Keratinocyte (primary cell): ENCODE measurements at regions not wholly inside any gene's neighbourhood (a gene's known extent, or its start where the extent isn't known, plus 50 kb on each side); places are given as distances from the start of the nearest gene placed in this dataset.

Experiments used
- DNase-seq: peaks from one replicate; pipeline ENCODE4 v3.0.0-alpha.2; 2011; ENCODE audit warnings: low read depth, missing footprints, low spot score
- FAIRE-seq: peaks from 2 replicates; lab custom pipeline; 2011; peaks lifted over from hg19 to GRCh38; lab: Jason Lieb, UNC
- H2AFZ ChIP-seq: 2 replicates; pipeline ENCODE4 v1.6.0; 2012; ENCODE audit warnings: low read length, control low read depth, inconsistent platforms; ENCODE audit not compliant: control insufficient read depth
- H3K27ac ChIP-seq: 2 replicates; pipeline ENCODE4 v1.5.1; 2011; ENCODE audit warnings: low read length; ENCODE audit not compliant: control insufficient read depth, insufficient read depth
- H3K27me3 ChIP-seq: 3 replicates; pipeline ENCODE4 v1.6.0; 2011; ENCODE audit warnings: low read length; ENCODE audit not compliant: control insufficient read depth, insufficient read depth; ENCODE audit errors: extremely low read depth
- H3K36me3 ChIP-seq, 2 experiments: 2 replicates in 1 of 2; 3 replicates in 1 of 2; pipeline ENCODE4 v1.5.1; 2011; ENCODE audit warnings: low read length in 2 of 2, mild to moderate bottlenecking in 1 of 2; ENCODE audit not compliant: control insufficient read depth in 2 of 2, insufficient read depth in 2 of 2; ENCODE audit errors: extremely low read depth in 1 of 2
- H3K4me1 ChIP-seq: 3 replicates; pipeline ENCODE4 v1.5.1; 2011; ENCODE audit warnings: low read length; ENCODE audit not compliant: control insufficient read depth, insufficient read depth; ENCODE audit errors: extremely low read depth
- H3K4me2 ChIP-seq: 3 replicates; pipeline ENCODE4 v1.6.0; 2011; ENCODE audit warnings: low read depth, low read length; ENCODE audit not compliant: control insufficient read depth, insufficient read depth; ENCODE audit errors: extremely low read depth
- H3K4me3 ChIP-seq, 3 experiments: fragments of 200-600 bp in 1 of 3; sonication (generic) in 1 of 3; 2 replicates in 2 of 3; 3 replicates in 1 of 3; pipeline ENCODE4 v1.5.1; 2011 to 2016; ENCODE audit warnings: low read length in 3 of 3, mild to moderate bottlenecking in 3 of 3, control low read depth in 2 of 3, inconsistent platforms in 1 of 3, low read depth in 1 of 3, mixed read lengths in 1 of 3, mixed run types in 1 of 3, moderate library complexity in 1 of 3; ENCODE audit not compliant: control insufficient read depth in 2 of 3, insufficient read depth in 2 of 3; ENCODE audit errors: extremely low read depth in 1 of 3
- H3K79me2 ChIP-seq: 2 replicates; pipeline ENCODE4 v1.6.0; 2012; ENCODE audit warnings: low read length; ENCODE audit not compliant: control insufficient read depth, insufficient read depth
- H3K9ac ChIP-seq: 3 replicates; pipeline ENCODE4 v1.6.0; 2011; ENCODE audit warnings: low read length; ENCODE audit not compliant: control insufficient read depth, insufficient read depth; ENCODE audit errors: extremely low read depth
- H3K9me1 ChIP-seq: 3 replicates; pipeline ENCODE4 v1.6.0; 2011; ENCODE audit warnings: low read length; ENCODE audit not compliant: control insufficient read depth, insufficient read depth; ENCODE audit errors: extremely low read depth
- H3K9me3 ChIP-seq: 2 replicates; pipeline ENCODE4 v1.5.1; 2012; ENCODE audit warnings: low read depth, low read length; ENCODE audit not compliant: control insufficient read depth
- H4K20me1 ChIP-seq: 3 replicates; pipeline ENCODE4 v1.6.0; 2011; ENCODE audit warnings: low read length; ENCODE audit not compliant: control insufficient read depth, insufficient read depth; ENCODE audit errors: extremely low read depth
- EZH2 ChIP-seq: IDR thresholded peaks from one replicate; pipeline ENCODE4 v1.6.1; 2012; ENCODE audit warnings: inconsistent platforms, mild to moderate bottlenecking, low read length, moderate library complexity
- dilution Hi-C: fragments of 300-500 bp; cut with MboI; formaldehyde crosslinking; loops from one replicate; pipeline ENCODE4 v1.7.0; 2020; ENCODE audit warnings: low sequenced_read_pairs; ENCODE audit not compliant: extremely low pct_ligation_motif_present
- TF ChIP-seq, protein P1 (sequence below), 3 experiments: IDR thresholded peaks in 1 of 3; conservative IDR thresholded peaks in 1 of 3; optimal IDR thresholded peaks in 1 of 3; 2 replicates in 2 of 3; 3 replicates in 1 of 3; pipeline versions ENCODE3 to v1.5.1; 2011; ENCODE audit warnings: low read length in 3 of 3, mild to moderate bottlenecking in 3 of 3, moderate library complexity in 2 of 3, control low read depth in 1 of 3, inconsistent platforms in 1 of 3; ENCODE audit not compliant: insufficient read depth in 2 of 3; ENCODE audit errors: extremely low read depth in 1 of 3

DNA sequence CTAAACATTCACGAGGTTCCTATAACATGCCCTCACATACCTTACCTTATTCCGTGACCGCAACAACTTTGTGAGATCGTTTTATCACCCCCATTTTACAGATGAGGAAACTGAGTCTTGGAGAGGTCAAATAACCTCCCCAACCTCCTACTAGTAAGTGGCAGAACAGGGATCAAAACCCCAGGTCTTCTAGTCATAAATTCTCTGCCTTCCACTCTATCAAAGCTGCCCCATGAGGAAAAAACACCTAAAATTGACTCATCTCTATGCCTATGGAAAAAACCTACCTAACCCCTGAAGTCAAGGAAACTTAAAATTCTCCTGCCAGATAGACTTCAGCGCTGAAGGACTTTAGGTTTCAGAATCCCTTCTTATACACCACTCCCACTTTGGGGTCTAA lies 69.5 kb upstream of the ERRFI1 start:
- Histone ChIP-seq H3K36me3 (no peaks in the 10 kb centered on the region), H4K20me1 (no peaks in the 10 kb centered on the region), H3K4me1 (peaks cover 63% of the 10 kb centered on the region), H2AFZ (no peak overlapping the region), H3K9ac (peak overlapping the region; percentile 26), H3K9me3 (no peaks in the 10 kb centered on the region), H3K27ac (peak overlapping the region; percentile 98), H3K4me2 (peak overlapping the region; percentile 40), H3K27me3 (no peaks in the 10 kb centered on the region), H3K9me1 (no peaks in the 10 kb centered on the region), H3K4me3 (no peak overlapping the region), H3K79me2 (no peaks in the 10 kb centered on the region)
- DNase-seq (no peak), FAIRE-seq (no peak)
- no peak for TF ChIP-seq EZH2
- dilution Hi-C loops = no loop called here

DNA sequence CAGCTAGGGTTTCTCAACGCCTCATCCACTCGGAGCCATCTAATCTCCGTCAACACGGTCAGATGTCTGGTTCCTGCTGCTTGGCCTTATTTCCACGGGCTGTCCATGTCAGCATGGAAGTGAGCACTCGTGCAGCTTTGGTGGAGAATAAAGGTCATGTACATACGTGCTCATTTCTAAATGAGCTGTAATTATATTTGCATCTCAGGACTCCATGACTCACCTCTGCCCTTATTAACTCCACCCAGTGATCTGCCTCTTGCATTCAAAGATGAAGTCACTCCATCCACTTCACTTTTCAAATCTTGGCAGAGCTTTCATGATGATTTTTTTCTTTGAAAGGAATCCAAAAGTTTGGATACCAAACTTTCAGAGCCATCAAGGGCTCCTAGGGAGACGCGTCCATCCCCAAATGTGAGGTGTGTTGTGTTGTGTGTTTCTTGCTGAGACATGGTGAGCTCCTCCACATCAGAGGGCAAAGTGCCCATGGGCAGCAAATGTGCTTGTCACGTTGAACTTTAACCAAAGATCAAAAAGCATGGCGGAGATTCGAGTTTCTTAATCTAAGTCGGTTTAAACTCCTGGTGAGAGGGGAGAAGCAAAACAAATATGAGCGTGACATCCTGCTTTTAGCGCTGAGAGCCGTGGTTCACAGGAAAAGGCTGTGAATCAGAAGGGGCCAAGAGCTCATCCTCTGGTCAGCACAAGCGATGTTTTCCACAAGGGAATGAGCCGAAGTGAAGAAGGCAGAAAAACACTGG lies 68.6 kb upstream of the ERRFI1 start:
- no peaks in the 10 kb centered on the region for H3K27me3 ChIP-seq
- DNase-seq (peak; percentile 62), FAIRE-seq (peak; percentile 29)
- H3K79me2 ChIP-seq = no peaks in the 10 kb centered on the region
- dilution Hi-C loops = no loop called here
- H3K36me3 ChIP-seq = no peaks in the 10 kb centered on the region
- H3K9me3 ChIP-seq = no peaks in the 10 kb centered on the region
- peak overlapping the region; percentile 98 for H3K27ac ChIP-seq
- peak overlapping the region; percentile 53 for H3K4me2 ChIP-seq
- no peak overlapping the region for H2AFZ ChIP-seq
- no peaks in the 10 kb centered on the region for H3K9me1 ChIP-seq
- no peak for TF ChIP-seq EZH2
- TF ChIP-seq, protein P1, sequence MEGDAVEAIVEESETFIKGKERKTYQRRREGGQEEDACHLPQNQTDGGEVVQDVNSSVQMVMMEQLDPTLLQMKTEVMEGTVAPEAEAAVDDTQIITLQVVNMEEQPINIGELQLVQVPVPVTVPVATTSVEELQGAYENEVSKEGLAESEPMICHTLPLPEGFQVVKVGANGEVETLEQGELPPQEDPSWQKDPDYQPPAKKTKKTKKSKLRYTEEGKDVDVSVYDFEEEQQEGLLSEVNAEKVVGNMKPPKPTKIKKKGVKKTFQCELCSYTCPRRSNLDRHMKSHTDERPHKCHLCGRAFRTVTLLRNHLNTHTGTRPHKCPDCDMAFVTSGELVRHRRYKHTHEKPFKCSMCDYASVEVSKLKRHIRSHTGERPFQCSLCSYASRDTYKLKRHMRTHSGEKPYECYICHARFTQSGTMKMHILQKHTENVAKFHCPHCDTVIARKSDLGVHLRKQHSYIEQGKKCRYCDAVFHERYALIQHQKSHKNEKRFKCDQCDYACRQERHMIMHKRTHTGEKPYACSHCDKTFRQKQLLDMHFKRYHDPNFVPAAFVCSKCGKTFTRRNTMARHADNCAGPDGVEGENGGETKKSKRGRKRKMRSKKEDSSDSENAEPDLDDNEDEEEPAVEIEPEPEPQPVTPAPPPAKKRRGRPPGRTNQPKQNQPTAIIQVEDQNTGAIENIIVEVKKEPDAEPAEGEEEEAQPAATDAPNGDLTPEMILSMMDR (optimal IDR thresholded peaks at IDR 0.05 in 1 of 3, IDR thresholded peaks at IDR 0.05 in 1 of 3, conservative IDR thresholded peaks at IDR 0.05 in 1 of 3; ENCODE audit: extremely low read depth in 1 of 3, insufficient read depth in 2 of 3, low read length in 3 of 3) = no peak
- H3K4me1 ChIP-seq = peaks cover 72% of the 10 kb centered on the region
- no peak overlapping the region for H3K4me3 ChIP-seq
- peak overlapping the region; percentile 42 for H3K9ac ChIP-seq
- H4K20me1 ChIP-seq = no peaks in the 10 kb centered on the region
